ENCODE measurements at regions not wholly inside any gene's neighbourhood (a gene's known extent, or its start where the extent isn't known, plus 50 kb on each side); places are given as distances from the start of the nearest gene placed in this dataset.
"Not testable (repeated sequence)": the region's sequence is repeated elsewhere in the genome, so short reads cannot be mapped to it uniquely, and the experiment has no call there.

DNA sequence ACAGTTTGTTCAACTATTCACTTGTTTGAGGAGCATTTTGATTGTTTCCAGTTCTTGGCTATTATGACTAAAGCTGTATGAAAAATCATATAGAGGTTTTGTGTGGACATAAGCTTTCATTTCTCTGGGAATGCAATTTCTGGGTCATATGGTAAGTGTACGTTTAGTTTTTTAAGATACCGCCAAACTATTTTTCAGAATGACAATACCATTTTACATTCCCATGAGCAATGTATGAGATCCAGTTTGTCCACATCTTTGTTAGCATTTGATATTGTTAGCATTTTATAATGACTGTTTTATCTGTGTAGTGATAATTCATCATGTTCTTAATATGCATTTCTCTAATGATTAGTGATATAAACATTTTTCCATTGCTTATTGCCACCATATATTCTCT lies 258.7 kb upstream of the CTNNB1 start:
- Histone ChIP-seq H3K27ac (ENCODE audit: low read depth in 1 of 2, low read length in 1 of 2) (no peak overlapping the region), H3K9ac (ENCODE audit: insufficient read depth in 1 of 2, low read length in 2 of 2) (no peak overlapping the region)
- WGBS, 2 donors = 91 to 93% methylated on average over 2 of the region's 2 CpGs

DNA sequence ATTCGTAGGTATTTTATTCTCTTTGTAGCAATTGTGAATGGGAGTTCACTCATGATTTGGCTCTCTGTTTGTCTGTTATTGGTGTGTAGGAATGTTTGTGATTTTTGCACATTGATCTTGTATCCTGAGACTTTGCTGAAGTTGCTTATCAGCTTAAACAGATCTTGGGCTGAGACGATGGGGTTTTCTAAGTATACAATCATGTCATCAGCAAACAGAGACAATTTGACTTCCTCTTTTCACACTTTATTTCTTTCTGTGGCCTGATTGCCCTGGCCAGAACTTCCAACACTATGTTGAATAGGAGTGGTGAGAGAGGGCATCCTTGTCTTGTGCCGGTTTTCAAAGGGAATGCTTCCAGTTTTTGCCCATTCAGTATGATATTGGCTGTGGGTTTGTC lies 252.3 kb upstream of the CTNNB1 start:
- not testable (repeated sequence) for H3K4me1 ChIP-seq (ENCODE audit: control insufficient read depth in 5 of 5, insufficient read depth in 5 of 5, low read length in 5 of 5); H3K4me3 ChIP-seq; ATAC-seq (ENCODE audit: insufficient read depth, low FRiP score); H3K9ac ChIP-seq (ENCODE audit: insufficient read depth in 1 of 2, low read length in 2 of 2); H3K36me3 ChIP-seq (ENCODE audit: control insufficient read depth in 4 of 4, insufficient read depth in 4 of 4, low read length in 4 of 4); DNase-seq; H3K9me3 ChIP-seq (ENCODE audit: control insufficient read depth in 4 of 4, insufficient read depth in 3 of 4, low read length in 3 of 4); H3K27ac ChIP-seq (ENCODE audit: low read depth in 1 of 2, low read length in 1 of 2); H3K27me3 ChIP-seq (ENCODE audit: control insufficient read depth in 3 of 3, insufficient read depth in 3 of 3, low read length in 2 of 3)
- whole genome bisulfite sequencing, 2 donors = 68 to 70% methylated on average over 3 of the region's 3 CpGs

More for the DNA sequence above, 258.7 kb upstream of the CTNNB1 start:
- DNase-seq = no peak
- Histone ChIP-seq H3K36me3 (ENCODE audit: control insufficient read depth in 4 of 4, insufficient read depth in 4 of 4, low read length in 4 of 4) (no peaks in the 10 kb centered on the region), H3K27me3 (ENCODE audit: control insufficient read depth in 3 of 3, insufficient read depth in 3 of 3, low read length in 2 of 3) (no peaks in the 10 kb centered on the region), H3K4me1 (ENCODE audit: control insufficient read depth in 5 of 5, insufficient read depth in 5 of 5, low read length in 5 of 5) (peaks cover 0 to 6% (median 0%) of the 10 kb centered on the region in 5 donors), H3K4me3 (no peak overlapping the region), H3K9me3 (ENCODE audit: control insufficient read depth in 4 of 4, insufficient read depth in 3 of 4, low read length in 3 of 4) (no peaks in the 10 kb centered on the region)
- TF ChIP-seq, protein P1, sequence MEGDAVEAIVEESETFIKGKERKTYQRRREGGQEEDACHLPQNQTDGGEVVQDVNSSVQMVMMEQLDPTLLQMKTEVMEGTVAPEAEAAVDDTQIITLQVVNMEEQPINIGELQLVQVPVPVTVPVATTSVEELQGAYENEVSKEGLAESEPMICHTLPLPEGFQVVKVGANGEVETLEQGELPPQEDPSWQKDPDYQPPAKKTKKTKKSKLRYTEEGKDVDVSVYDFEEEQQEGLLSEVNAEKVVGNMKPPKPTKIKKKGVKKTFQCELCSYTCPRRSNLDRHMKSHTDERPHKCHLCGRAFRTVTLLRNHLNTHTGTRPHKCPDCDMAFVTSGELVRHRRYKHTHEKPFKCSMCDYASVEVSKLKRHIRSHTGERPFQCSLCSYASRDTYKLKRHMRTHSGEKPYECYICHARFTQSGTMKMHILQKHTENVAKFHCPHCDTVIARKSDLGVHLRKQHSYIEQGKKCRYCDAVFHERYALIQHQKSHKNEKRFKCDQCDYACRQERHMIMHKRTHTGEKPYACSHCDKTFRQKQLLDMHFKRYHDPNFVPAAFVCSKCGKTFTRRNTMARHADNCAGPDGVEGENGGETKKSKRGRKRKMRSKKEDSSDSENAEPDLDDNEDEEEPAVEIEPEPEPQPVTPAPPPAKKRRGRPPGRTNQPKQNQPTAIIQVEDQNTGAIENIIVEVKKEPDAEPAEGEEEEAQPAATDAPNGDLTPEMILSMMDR (IDR thresholded peaks at IDR 0.05; ENCODE audit: control extremely low read depth, extremely low read depth) = no peak
- no peak for ATAC-seq (ENCODE audit: insufficient read depth, low FRiP score)

DNA sequence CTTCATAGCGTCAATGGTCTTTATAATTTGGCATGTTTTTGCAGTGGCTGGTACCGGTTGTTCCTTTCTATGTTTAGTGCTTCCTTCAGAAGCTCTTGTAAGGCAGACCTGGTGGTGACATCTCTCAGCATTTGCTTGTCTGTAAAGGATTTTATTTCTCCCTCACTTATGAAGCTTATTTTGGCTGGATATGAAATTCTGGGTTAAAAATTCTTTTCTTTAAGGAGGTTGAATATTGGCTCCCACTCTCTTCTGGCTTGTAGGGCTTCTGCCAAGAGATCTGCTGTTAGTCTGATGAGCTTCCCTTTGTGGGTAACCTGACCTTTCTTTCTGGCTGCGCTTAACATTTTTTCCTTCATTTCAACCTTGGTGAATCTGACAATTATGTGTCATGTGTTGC lies 250.0 kb upstream of the CTNNB1 start:
- H3K27me3 ChIP-seq (ENCODE audit: control insufficient read depth in 3 of 3, insufficient read depth in 3 of 3, low read length in 2 of 3); H3K9ac ChIP-seq (ENCODE audit: insufficient read depth in 1 of 2, low read length in 2 of 2); H3K4me1 ChIP-seq (ENCODE audit: control insufficient read depth in 5 of 5, insufficient read depth in 5 of 5, low read length in 5 of 5); H3K4me3 ChIP-seq; H3K36me3 ChIP-seq (ENCODE audit: control insufficient read depth in 4 of 4, insufficient read depth in 4 of 4, low read length in 4 of 4); ATAC-seq (ENCODE audit: insufficient read depth, low FRiP score); H3K27ac ChIP-seq (ENCODE audit: low read depth in 1 of 2, low read length in 1 of 2); H3K9me3 ChIP-seq (ENCODE audit: control insufficient read depth in 4 of 4, insufficient read depth in 3 of 4, low read length in 3 of 4); DNase-seq: not testable (repeated sequence)
- 90 to 92% methylated on average over 3 of the region's 3 CpGs for WGBS, 2 donors

DNA sequence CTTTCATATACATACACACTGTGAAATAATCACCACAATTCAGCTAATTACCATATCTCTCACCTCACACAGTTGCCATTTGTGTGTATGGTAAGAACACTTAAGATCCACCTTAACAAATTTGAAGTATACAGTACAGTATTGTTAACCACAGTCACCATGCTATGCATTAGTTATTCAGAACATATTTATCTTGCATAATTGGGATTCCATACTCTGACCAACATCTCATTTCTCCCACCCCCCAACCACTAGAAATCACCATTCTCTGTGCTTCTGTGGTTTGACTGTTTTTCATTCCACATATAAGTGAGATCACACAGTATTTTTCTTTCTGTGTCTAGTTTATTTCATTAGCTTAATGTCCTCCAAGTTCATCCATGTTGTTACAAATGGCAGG lies 247.7 kb upstream of the CTNNB1 start:
- Histone ChIP-seq H3K27me3 (ENCODE audit: control insufficient read depth in 3 of 3, insufficient read depth in 3 of 3, low read length in 2 of 3) (no peaks in the 10 kb centered on the region), H3K9me3 (ENCODE audit: control insufficient read depth in 4 of 4, insufficient read depth in 3 of 4, low read length in 3 of 4) (peaks cover 0 to 6% (median 3%) of the 10 kb centered on the region in 4 donors), H3K4me3 (no peak overlapping the region), H3K4me1 (ENCODE audit: control insufficient read depth in 5 of 5, insufficient read depth in 5 of 5, low read length in 5 of 5) (no peaks in the 10 kb centered on the region), H3K27ac (ENCODE audit: low read depth in 1 of 2, low read length in 1 of 2) (no peak overlapping the region), H3K36me3 (ENCODE audit: control insufficient read depth in 4 of 4, insufficient read depth in 4 of 4, low read length in 4 of 4) (no peaks in the 10 kb centered on the region), H3K9ac (ENCODE audit: insufficient read depth in 1 of 2, low read length in 2 of 2) (no peak overlapping the region)
- ATAC-seq (ENCODE audit: insufficient read depth, low FRiP score) (no peak), DNase-seq (no peak)
- TF ChIP-seq, protein P1 (IDR thresholded peaks at IDR 0.05; ENCODE audit: control extremely low read depth, extremely low read depth) = no peak

All from lung (tissue), 11 donors.